ENCODE measurements at regions not wholly inside any gene's neighbourhood (a gene's known extent, or its start where the extent isn't known, plus 50 kb on each side); places are given as distances from the start of the nearest gene placed in this dataset.

DNA sequence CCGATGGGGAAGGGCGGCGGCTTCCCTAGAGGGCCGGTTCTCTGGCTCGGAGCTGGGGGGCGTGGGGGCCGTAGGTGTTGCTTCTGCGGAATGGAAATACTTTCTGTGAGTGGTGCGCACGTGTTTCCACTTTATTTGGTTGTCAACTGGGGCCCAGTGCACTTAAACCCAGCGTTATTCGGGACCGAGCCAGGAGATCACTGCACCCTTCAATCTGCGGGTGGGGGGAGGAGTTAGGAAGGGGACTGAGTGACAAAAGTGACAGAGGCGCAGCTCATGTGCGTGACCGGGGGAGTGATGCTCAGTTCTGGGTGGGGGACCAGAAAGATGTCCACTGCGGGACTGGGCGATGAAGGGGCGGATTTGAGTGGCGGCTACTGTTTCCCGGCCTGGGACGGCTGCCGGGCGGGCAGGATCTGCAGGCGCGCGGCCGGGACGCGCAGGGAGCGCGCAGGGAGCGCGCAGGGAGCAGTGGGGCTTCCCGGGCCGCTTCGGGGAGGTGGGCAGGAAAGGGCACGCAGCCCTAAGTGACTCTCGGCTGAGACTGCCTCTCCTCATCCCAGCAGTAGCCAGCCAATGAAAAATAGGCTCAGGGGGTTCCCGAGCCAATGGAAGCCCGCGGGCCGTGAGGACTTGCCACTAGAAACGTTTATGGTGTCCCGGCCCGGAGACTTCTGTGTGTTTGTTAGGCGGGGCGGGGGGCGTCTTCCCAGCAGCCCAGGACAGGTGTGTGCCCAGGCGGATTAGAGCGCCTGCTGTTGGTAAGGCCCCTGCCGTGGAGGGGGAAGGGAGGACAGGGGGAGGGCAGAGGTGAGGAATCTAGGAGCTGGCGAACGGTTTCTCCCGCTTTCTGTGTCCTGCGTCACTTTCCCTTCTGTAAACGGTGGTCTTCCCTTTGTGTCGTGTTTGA is 54.3 kb upstream of the KDM7A start (continued):
- TF ChIP-seq, protein P1, sequence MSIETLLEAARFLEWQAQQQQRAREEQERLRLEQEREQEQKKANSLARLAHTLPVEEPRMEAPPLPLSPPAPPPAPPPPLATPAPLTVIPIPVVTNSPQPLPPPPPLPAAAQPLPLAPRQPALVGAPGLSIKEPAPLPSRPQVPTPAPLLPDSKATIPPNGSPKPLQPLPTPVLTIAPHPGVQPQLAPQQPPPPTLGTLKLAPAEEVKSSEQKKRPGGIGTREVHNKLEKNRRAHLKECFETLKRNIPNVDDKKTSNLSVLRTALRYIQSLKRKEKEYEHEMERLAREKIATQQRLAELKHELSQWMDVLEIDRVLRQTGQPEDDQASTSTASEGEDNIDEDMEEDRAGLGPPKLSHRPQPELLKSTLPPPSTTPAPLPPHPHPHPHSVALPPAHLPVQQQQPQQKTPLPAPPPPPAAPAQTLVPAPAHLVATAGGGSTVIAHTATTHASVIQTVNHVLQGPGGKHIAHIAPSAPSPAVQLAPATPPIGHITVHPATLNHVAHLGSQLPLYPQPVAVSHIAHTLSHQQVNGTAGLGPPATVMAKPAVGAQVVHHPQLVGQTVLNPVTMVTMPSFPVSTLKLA (IDR thresholded peaks at IDR 0.05): peak; percentile 19; the same call in 1 of the 2 replicates
- TF ChIP-seq SRY (CRISPR knock-in tag; IDR thresholded peaks at IDR 0.05): peak; percentile 47; the same call in 1 of the 2 replicates
- TF ChIP-seq, protein P2, sequence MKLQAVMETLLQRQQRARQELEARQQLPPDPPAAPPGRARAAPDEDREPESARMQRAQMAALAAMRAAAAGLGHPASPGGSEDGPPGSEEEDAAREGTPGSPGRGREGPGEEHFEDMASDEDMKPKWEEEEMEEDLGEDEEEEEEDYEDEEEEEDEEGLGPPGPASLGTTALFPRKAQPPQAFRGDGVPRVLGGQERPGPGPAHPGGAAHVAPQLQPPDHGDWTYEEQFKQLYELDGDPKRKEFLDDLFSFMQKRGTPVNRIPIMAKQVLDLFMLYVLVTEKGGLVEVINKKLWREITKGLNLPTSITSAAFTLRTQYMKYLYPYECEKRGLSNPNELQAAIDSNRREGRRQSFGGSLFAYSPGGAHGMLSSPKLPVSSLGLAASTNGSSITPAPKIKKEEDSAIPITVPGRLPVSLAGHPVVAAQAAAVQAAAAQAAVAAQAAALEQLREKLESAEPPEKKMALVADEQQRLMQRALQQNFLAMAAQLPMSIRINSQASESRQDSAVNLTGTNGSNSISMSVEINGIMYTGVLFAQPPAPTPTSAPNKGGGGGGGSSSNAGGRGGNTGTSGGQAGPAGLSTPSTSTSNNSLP (IDR thresholded peaks at IDR 0.05; ENCODE audit: low read depth, low read length): no peak
- TF ChIP-seq ZFP36L2 (CRISPR knock-in tag; IDR thresholded peaks at IDR 0.05): no peak
- TF ChIP-seq MXD4 (CRISPR knock-in tag; IDR thresholded peaks at IDR 0.05): no peak
- no peak; the same call in 1 of the 2 replicates for TF ChIP-seq ZNF350 (CRISPR knock-in tag; IDR thresholded peaks at IDR 0.05; ENCODE audit: borderline replicate concordance, low read depth)
- TF ChIP-seq ZNF547 (CRISPR knock-in tag; IDR thresholded peaks at IDR 0.05): no peak
- TF ChIP-seq POLR2G (IDR thresholded peaks at IDR 0.05; ENCODE audit: low read depth, low read length): peak; percentile 86
- TF ChIP-seq ZNF124 (CRISPR knock-in tag; IDR thresholded peaks at IDR 0.05): peak; percentile 33; the same call in 1 of the 2 replicates
- peak; percentile 78; the same call in 1 of the 2 replicates for TF ChIP-seq ZNF543 (CRISPR knock-in tag; IDR thresholded peaks at IDR 0.05)
- TF ChIP-seq KDM5A (IDR thresholded peaks at IDR 0.05; ENCODE audit: borderline replicate concordance, low read length): no peak
- TF ChIP-seq, protein P3, sequence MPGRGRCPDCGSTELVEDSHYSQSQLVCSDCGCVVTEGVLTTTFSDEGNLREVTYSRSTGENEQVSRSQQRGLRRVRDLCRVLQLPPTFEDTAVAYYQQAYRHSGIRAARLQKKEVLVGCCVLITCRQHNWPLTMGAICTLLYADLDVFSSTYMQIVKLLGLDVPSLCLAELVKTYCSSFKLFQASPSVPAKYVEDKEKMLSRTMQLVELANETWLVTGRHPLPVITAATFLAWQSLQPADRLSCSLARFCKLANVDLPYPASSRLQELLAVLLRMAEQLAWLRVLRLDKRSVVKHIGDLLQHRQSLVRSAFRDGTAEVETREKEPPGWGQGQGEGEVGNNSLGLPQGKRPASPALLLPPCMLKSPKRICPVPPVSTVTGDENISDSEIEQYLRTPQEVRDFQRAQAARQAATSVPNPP (CRISPR knock-in tag; IDR thresholded peaks at IDR 0.05): no peak
- TF ChIP-seq ERF (CRISPR knock-in tag; IDR thresholded peaks at IDR 0.05): peak; percentile 81; the same call in 1 of the 2 replicates
- TF ChIP-seq TFDP1 (CRISPR knock-in tag; IDR thresholded peaks at IDR 0.05; ENCODE audit: borderline replicate concordance): peak; percentile 64; the same call in 1 of the 2 replicates
- TF ChIP-seq HMGA1 (CRISPR knock-in tag; conservative IDR thresholded peaks at IDR 0.05): no peak
- TF ChIP-seq ZNF12 (CRISPR knock-in tag; IDR thresholded peaks at IDR 0.05): no peak
- TF ChIP-seq NFE2L1 (CRISPR knock-in tag; IDR thresholded peaks at IDR 0.05; ENCODE audit: borderline replicate concordance): no peak
- 0 out of 2 replicates have a peak, but pooled peaks have one; percentile 17 for TF ChIP-seq BHLHE40 (IDR thresholded peaks at IDR 0.05; ENCODE audit: low read length)
- peak; percentile 41 for TF ChIP-seq DR1 (CRISPR knock-in tag; IDR thresholded peaks at IDR 0.05)
- TF ChIP-seq, protein P4, sequence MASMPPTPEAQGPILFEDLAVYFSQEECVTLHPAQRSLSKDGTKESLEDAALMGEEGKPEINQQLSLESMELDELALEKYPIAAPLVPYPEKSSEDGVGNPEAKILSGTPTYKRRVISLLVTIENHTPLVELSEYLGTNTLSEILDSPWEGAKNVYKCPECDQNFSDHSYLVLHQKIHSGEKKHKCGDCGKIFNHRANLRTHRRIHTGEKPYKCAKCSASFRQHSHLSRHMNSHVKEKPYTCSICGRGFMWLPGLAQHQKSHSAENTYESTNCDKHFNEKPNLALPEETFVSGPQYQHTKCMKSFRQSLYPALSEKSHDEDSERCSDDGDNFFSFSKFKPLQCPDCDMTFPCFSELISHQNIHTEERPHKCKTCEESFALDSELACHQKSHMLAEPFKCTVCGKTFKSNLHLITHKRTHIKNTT (CRISPR knock-in tag; IDR thresholded peaks at IDR 0.05): no peak
- TF ChIP-seq PBX2 (CRISPR knock-in tag; IDR thresholded peaks at IDR 0.05): no peak

All from HepG2 (cell line).